HCT116 (cell line): ENCODE measurements at regions not wholly inside any gene's neighbourhood (a gene's known extent, or its start where the extent isn't known, plus 50 kb on each side); places are given as distances from the start of the nearest gene placed in this dataset.

Source experiments
- ATAC-seq: fragments of 200-7000 bp; cut with Tn5 transposase; 2 replicates; pipeline ENCODE4 v1.9.1; 2020; ENCODE audit warnings: mild to moderate bottlenecking, moderate library complexity
- BruUV-seq: library from RNA; stranded (reverse); fragments of 400-500 nt; replicated peaks from 2 replicates; lab custom pipeline; 2021; lab: Mats Ljungman, UMichigan
- CTCF ChIA-PET: fragments of 300-600 bp; sonication (Branson Sonifier 250); formaldehyde crosslinking; loops from one replicate; lab custom pipeline; 2021; ENCODE audit warnings: antibody characterized with exemption; lab: Charles Lee
- POLR2A ChIA-PET: fragments of 300-600, 350-600 bp; sonication (Branson Sonifier 250); formaldehyde crosslinking; loops from one replicate; lab custom pipeline; 2021; ENCODE audit warnings: antibody characterized with exemption; lab: Charles Lee
- RAD21 ChIA-PET, 2 experiments: fragments of 300-600 bp; sonication (Branson Sonifier 250); formaldehyde crosslinking; loops; one replicate each; lab custom pipeline; 2023; ENCODE audit warnings: low total read pairs in 2 of 2; ENCODE audit not compliant: uncharacterized antibody in 2 of 2, unreplicated experiment in 2 of 2, low non-redundant PET in 1 of 2; lab: Charles Lee
- DNase-seq: peaks from one replicate; pipeline ENCODE4 v3.0.0-alpha.2; 2010; ENCODE audit warnings: low read depth, low spot score
- H2AFZ ChIP-seq: fragments of 200-600 bp; shearing (Covaris generic), sonication (generic); 2 replicates; pipeline ENCODE4 v1.6.1; 2017; ENCODE audit warnings: low read depth, mixed run types, mixed read lengths, antibody characterized with exemption, low read length; ENCODE audit not compliant: poor library complexity, severe bottlenecking
- H3K27ac ChIP-seq: 2 replicates; pipeline ENCODE4 v1.5.1; 2012; ENCODE audit warnings: low read depth, low read length
- H3K27me3 ChIP-seq: fragments of 200-600 bp; sonication (generic); 2 replicates; pipeline ENCODE4 v1.6.1; 2016; ENCODE audit warnings: mixed run types, low read length, mixed read lengths; ENCODE audit not compliant: insufficient read depth
- H3K36me3 ChIP-seq, 2 experiments: fragments of 200-500 bp in 1 of 2; fragments of 200-600 bp in 1 of 2; sonication (Bioruptor generic) in 1 of 2; sonication (generic) in 1 of 2; 2 replicates each; pipeline versions ENCODE4 v1.5.1 to v1.6.1; 2014 to 2016; ENCODE audit warnings: low read length in 2 of 2, inconsistent platforms in 1 of 2, mixed read lengths in 1 of 2, mixed run types in 1 of 2; ENCODE audit not compliant: insufficient read depth in 2 of 2, control insufficient read depth in 1 of 2
- H3K4me1 ChIP-seq, 2 experiments: fragments of 200-600 bp in 1 of 2; sonication (generic) in 1 of 2; 2 replicates each; pipeline versions ENCODE4 v1.5.1 to v1.6.1; 2012 to 2017; ENCODE audit warnings: low read length in 2 of 2, inconsistent platforms in 1 of 2, mild to moderate bottlenecking in 1 of 2, mixed read lengths in 1 of 2, mixed run types in 1 of 2, moderate library complexity in 1 of 2; ENCODE audit not compliant: insufficient read depth in 2 of 2, control insufficient read depth in 1 of 2
- H3K4me2 ChIP-seq: fragments of 200-600 bp; sonication (generic); 2 replicates; pipeline ENCODE4 v1.6.1; 2017; ENCODE audit warnings: mixed run types, low read length, mixed read lengths
- H3K4me3 ChIP-seq, 2 experiments: fragments of 200-600 bp in 1 of 2; sonication (generic) in 1 of 2; replicated peaks in 1 of 2; 2 replicates each; pipeline ENCODE4 v1.5.1; 2011 to 2016; ENCODE audit warnings: low read length in 2 of 2, control low read depth in 1 of 2, low read depth in 1 of 2, mild to moderate bottlenecking in 1 of 2, mixed read lengths in 1 of 2, mixed run types in 1 of 2
- H3K79me2 ChIP-seq: fragments of 200-600 bp; sonication (generic); 2 replicates; pipeline ENCODE4 v1.6.1; 2017; ENCODE audit warnings: mild to moderate bottlenecking, mixed run types, low read length, moderate library complexity, mixed read lengths; ENCODE audit not compliant: insufficient read depth
- H3K9ac ChIP-seq: fragments of 200-600 bp; sonication (generic); 2 replicates; pipeline ENCODE4 v1.6.1; 2016; ENCODE audit warnings: low read length, mixed read lengths
- H3K9me2 ChIP-seq: fragments of 200-600 bp; sonication (generic), shearing (Covaris generic); 2 replicates; pipeline ENCODE4 v1.6.1; 2017; ENCODE audit warnings: mixed run types, mild to moderate bottlenecking, moderate library complexity; ENCODE audit not compliant: insufficient read depth
- H3K9me3 ChIP-seq, 2 experiments: fragments of 200-500 bp in 1 of 2; fragments of 200-600 bp in 1 of 2; sonication (Bioruptor generic) in 1 of 2; sonication (generic) in 1 of 2; 2 replicates each; pipeline ENCODE4 v1.6.1; 2014 to 2017; ENCODE audit warnings: low read length in 2 of 2, mixed read lengths in 2 of 2, inconsistent platforms in 1 of 2, low read depth in 1 of 2, mild to moderate bottlenecking in 1 of 2, mixed run types in 1 of 2, moderate library complexity in 1 of 2; ENCODE audit not compliant: control insufficient read depth in 1 of 2, insufficient read depth in 1 of 2
- H4K20me1 ChIP-seq: fragments of 200-600 bp; sonication (generic), shearing (Covaris generic); 2 replicates; pipeline ENCODE4 v1.6.1; 2017; ENCODE audit warnings: mixed run types, mild to moderate bottlenecking, moderate library complexity; ENCODE audit not compliant: insufficient read depth
- ELF1 ChIP-seq: IDR thresholded peaks from 2 replicates; pipeline ENCODE4 v1.6.1; 2012; ENCODE audit warnings: low read depth, borderline replicate concordance
- EZH2 ChIP-seq: fragments of 200-600 bp; sonication (generic); IDR thresholded peaks from 2 replicates; pipeline ENCODE4 v1.6.1; 2017; ENCODE audit warnings: antibody characterized with exemption, mixed run types
- EZH2phosphoT487 ChIP-seq: fragments of 200-600 bp; IDR thresholded peaks from 2 replicates; pipeline ENCODE4 v1.6.1; 2018; ENCODE audit warnings: antibody characterized with exemption, borderline replicate concordance
- FOSL1 ChIP-seq: IDR thresholded peaks from 2 replicates; pipeline ENCODE4 v1.6.1; 2012; ENCODE audit warnings: low read depth
- JUND ChIP-seq: IDR thresholded peaks from 2 replicates; pipeline ENCODE4 v1.6.1; 2012
- POLR2AphosphoS5 ChIP-seq: IDR thresholded peaks from 2 replicates; pipeline ENCODE4 v1.6.1; 2011; ENCODE audit warnings: mild to moderate bottlenecking, low read depth, low read length, moderate library complexity
- RAD21 ChIP-seq: IDR thresholded peaks from 2 replicates; pipeline ENCODE4 v1.6.1; 2012; ENCODE audit warnings: low read depth, mild to moderate bottlenecking
- SRF ChIP-seq: IDR thresholded peaks from 2 replicates; pipeline ENCODE4 v1.6.1; 2012; ENCODE audit warnings: low read depth
- TCF7L2 ChIP-seq: IDR thresholded peaks from 2 replicates; pipeline ENCODE4 v1.7.0; 2011; ENCODE audit warnings: borderline replicate concordance, inconsistent platforms; ENCODE audit not compliant: insufficient read depth, insufficient read length; ENCODE audit errors: extremely low read depth
- ZFX ChIP-seq: fragments of 450-650 bp; IDR thresholded peaks from 2 replicates; pipeline ENCODE4 v1.6.1; 2017
- intact Hi-C: fragments of 100-400 bp; cut with micrococcal nuclease; formaldehyde crosslinking; loops from 2 replicates; pipeline ENCODE4 v1.10.0; 2022
- TF ChIP-seq, protein P1 (sequence below): IDR thresholded peaks from 2 replicates; pipeline ENCODE4 v1.6.1; 2012
- TF ChIP-seq, protein P2 (sequence below): IDR thresholded peaks from 2 replicates; pipeline ENCODE4 v1.6.1; 2012; ENCODE audit warnings: low read depth
- TF ChIP-seq, protein P3 (sequence below): IDR thresholded peaks from 2 replicates; pipeline ENCODE4 v1.6.1; 2011; ENCODE audit warnings: mild to moderate bottlenecking, low read length, moderate library complexity; ENCODE audit not compliant: insufficient replicate concordance; ENCODE audit errors: extremely low read depth
- TF ChIP-seq, protein P4 (sequence below), 3 experiments: fragments of 200-600 bp in 1 of 3; sonication (generic) in 1 of 3; IDR thresholded peaks in 2 of 3; conservative IDR thresholded peaks in 1 of 3; 2 replicates each; pipeline ENCODE4 v1.5.1; 2012 to 2017; ENCODE audit warnings: low read depth in 2 of 3, low read length in 2 of 3, antibody characterized with exemption in 1 of 3, borderline replicate concordance in 1 of 3, control low read depth in 1 of 3, mild to moderate bottlenecking in 1 of 3, mixed read lengths in 1 of 3, mixed run types in 1 of 3, moderate library complexity in 1 of 3; ENCODE audit not compliant: insufficient read depth in 1 of 3

DNA sequence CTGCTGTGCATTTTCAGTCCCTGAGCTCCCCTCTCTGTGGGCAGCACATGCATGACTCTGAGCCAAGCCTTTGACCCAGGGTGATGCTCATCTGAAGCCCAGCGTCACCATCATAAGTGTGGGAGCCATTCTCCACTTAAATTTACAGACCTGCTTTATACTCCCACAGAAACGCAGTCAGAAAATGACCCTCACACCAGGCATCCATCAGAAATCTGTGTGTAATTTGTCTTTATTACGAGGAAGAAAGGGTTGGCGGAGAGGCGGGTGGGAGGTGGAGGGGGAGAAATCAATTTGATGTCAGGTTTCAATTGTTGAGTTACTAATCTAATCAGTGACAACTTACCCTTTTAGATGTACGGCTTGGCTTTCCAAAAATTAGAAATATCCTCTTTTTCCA lies 353.6 kb downstream of the MAFB start:
- CTCF ChIA-PET: no interaction called here
- Histone ChIP-seq H3K9me3 (no peaks in the 10 kb centered on the region), H3K9me2 (no peaks in the 10 kb centered on the region), H2AFZ (no peak overlapping the region), H3K79me2 (no peaks in the 10 kb centered on the region), H3K27me3 (0 out of 2 replicates have a peak, but pooled peaks cover 3% of the 10 kb centered on the region), H3K9ac (no peak overlapping the region), H3K36me3 (no peaks in the 10 kb centered on the region), H3K27ac (no peak overlapping the region), H3K4me2 (no peak overlapping the region), H3K4me3 (no peak overlapping the region), H4K20me1 (no peaks in the 10 kb centered on the region), H3K4me1 (no peaks in the 10 kb centered on the region)
- intact Hi-C loops: no loop called here
- ATAC-seq (no peak), DNase-seq (no peak)
- RAD21 ChIA-PET: no interaction called here
- no TSS peak for BruUV-seq
- TF ChIP-seq ZFX: no peak
- TF ChIP-seq ELF1: no peak
- no peak for TF ChIP-seq EZH2phosphoT487
- no peak for TF ChIP-seq POLR2AphosphoS5
- TF ChIP-seq, protein P1, sequence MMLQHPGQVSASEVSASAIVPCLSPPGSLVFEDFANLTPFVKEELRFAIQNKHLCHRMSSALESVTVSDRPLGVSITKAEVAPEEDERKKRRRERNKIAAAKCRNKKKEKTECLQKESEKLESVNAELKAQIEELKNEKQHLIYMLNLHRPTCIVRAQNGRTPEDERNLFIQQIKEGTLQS: no peak
- no peak for TF ChIP-seq JUND
- TF ChIP-seq, protein P2, sequence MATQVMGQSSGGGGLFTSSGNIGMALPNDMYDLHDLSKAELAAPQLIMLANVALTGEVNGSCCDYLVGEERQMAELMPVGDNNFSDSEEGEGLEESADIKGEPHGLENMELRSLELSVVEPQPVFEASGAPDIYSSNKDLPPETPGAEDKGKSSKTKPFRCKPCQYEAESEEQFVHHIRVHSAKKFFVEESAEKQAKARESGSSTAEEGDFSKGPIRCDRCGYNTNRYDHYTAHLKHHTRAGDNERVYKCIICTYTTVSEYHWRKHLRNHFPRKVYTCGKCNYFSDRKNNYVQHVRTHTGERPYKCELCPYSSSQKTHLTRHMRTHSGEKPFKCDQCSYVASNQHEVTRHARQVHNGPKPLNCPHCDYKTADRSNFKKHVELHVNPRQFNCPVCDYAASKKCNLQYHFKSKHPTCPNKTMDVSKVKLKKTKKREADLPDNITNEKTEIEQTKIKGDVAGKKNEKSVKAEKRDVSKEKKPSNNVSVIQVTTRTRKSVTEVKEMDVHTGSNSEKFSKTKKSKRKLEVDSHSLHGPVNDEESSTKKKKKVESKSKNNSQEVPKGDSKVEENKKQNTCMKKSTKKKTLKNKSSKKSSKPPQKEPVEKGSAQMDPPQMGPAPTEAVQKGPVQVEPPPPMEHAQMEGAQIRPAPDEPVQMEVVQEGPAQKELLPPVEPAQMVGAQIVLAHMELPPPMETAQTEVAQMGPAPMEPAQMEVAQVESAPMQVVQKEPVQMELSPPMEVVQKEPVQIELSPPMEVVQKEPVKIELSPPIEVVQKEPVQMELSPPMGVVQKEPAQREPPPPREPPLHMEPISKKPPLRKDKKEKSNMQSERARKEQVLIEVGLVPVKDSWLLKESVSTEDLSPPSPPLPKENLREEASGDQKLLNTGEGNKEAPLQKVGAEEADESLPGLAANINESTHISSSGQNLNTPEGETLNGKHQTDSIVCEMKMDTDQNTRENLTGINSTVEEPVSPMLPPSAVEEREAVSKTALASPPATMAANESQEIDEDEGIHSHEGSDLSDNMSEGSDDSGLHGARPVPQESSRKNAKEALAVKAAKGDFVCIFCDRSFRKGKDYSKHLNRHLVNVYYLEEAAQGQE: no peak
- POLR2A ChIA-PET: no interaction called here

DNA sequence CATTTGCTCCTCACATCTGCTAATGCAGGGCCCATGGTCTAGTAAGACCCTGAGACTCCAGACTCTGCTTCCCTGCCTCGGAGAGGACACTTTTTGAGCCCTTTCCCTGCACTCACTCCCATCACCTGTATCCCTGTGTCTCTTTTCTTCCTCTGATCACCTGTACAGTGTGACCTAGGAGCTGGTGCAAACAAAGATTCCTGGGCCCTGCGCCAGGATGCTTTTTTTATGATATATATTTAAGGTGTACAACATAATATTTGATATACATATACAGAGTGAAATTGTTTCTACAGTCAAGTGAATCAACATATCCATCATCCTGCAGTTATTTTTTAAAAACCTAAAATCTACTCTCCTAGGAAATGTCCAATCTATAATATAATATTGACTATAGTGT lies 355.4 kb downstream of the MAFB start:
- H3K9me2 ChIP-seq: no peaks in the 10 kb centered on the region
- DNase-seq: no peak
- no peak overlapping the region for H2AFZ ChIP-seq
- no peaks in the 10 kb centered on the region for H3K4me1 ChIP-seq
- H3K36me3 ChIP-seq: no peaks in the 10 kb centered on the region
- H3K9me3 ChIP-seq: no peaks in the 10 kb centered on the region
- H3K27ac ChIP-seq: no peak overlapping the region
- no peaks in the 10 kb centered on the region for H4K20me1 ChIP-seq
- H3K27me3 ChIP-seq: 0 out of 2 replicates have a peak, but pooled peaks cover 17% of the 10 kb centered on the region
- no peak overlapping the region for H3K4me2 ChIP-seq
- no peak for ATAC-seq
- ChIA-PET RAD21 (no interaction called here), POLR2A (no interaction called here), CTCF (no interaction called here)
- intact Hi-C loops: no loop called here
- no peaks in the 10 kb centered on the region for H3K79me2 ChIP-seq
- no peak overlapping the region for H3K4me3 ChIP-seq
- no peak overlapping the region for H3K9ac ChIP-seq
- no TSS peak for BruUV-seq
- TF ChIP-seq, protein P3, sequence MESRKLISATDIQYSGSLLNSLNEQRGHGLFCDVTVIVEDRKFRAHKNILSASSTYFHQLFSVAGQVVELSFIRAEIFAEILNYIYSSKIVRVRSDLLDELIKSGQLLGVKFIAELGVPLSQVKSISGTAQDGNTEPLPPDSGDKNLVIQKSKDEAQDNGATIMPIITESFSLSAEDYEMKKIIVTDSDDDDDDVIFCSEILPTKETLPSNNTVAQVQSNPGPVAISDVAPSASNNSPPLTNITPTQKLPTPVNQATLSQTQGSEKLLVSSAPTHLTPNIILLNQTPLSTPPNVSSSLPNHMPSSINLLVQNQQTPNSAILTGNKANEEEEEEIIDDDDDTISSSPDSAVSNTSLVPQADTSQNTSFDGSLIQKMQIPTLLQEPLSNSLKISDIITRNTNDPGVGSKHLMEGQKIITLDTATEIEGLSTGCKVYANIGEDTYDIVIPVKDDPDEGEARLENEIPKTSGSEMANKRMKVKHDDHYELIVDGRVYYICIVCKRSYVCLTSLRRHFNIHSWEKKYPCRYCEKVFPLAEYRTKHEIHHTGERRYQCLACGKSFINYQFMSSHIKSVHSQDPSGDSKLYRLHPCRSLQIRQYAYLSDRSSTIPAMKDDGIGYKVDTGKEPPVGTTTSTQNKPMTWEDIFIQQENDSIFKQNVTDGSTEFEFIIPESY: no peak
- TF ChIP-seq EZH2 (no peak), RAD21 (no peak), TCF7L2 (no peak), SRF (no peak), EZH2phosphoT487 (no peak), JUND (no peak), FOSL1 (no peak)
- TF ChIP-seq, protein P4, sequence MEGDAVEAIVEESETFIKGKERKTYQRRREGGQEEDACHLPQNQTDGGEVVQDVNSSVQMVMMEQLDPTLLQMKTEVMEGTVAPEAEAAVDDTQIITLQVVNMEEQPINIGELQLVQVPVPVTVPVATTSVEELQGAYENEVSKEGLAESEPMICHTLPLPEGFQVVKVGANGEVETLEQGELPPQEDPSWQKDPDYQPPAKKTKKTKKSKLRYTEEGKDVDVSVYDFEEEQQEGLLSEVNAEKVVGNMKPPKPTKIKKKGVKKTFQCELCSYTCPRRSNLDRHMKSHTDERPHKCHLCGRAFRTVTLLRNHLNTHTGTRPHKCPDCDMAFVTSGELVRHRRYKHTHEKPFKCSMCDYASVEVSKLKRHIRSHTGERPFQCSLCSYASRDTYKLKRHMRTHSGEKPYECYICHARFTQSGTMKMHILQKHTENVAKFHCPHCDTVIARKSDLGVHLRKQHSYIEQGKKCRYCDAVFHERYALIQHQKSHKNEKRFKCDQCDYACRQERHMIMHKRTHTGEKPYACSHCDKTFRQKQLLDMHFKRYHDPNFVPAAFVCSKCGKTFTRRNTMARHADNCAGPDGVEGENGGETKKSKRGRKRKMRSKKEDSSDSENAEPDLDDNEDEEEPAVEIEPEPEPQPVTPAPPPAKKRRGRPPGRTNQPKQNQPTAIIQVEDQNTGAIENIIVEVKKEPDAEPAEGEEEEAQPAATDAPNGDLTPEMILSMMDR (IDR thresholded peaks at IDR 0.05 in 2 of 3, conservative IDR thresholded peaks at IDR 0.05 in 1 of 3; ENCODE audit: borderline replicate concordance in 1 of 3, insufficient read depth in 1 of 3, low read depth in 2 of 3, low read length in 2 of 3): no peak
